Endothelial cell of umbilical vein (primary cell): ENCODE measurements at regions not wholly inside any gene's neighbourhood (a gene's known extent, or its start where the extent isn't known, plus 50 kb on each side); places are given as distances from the start of the nearest gene placed in this dataset.
"Not testable (repeated sequence)": the region's sequence is repeated elsewhere in the genome, so short reads cannot be mapped to it uniquely, and the experiment has no call there.

Experiments
- BruUV-seq: library from RNA; stranded (reverse); fragments of 400-500 nt; replicated peaks from 2 replicates; lab custom pipeline; 2021; lab: Mats Ljungman, UMichigan
- CTCF ChIA-PET: fragments of 300-600, 350-600 bp; sonication (Branson Sonifier 250); formaldehyde crosslinking; loops from one replicate; lab custom pipeline; 2021; ENCODE audit warnings: antibody characterized with exemption, inconsistent platforms; lab: Charles Lee
- POLR2A ChIA-PET: fragments of 300-600, 350-600 bp; sonication (Branson Sonifier 250); formaldehyde crosslinking; loops from one replicate; lab custom pipeline; 2021; ENCODE audit warnings: antibody characterized with exemption, inconsistent platforms; lab: Charles Lee
- DNase-seq: peaks from one replicate; pipeline ENCODE4 v3.0.0-alpha.2; 2011; ENCODE audit warnings: low read depth, low spot score
- FAIRE-seq: peaks from 2 replicates; lab custom pipeline; 2011; peaks lifted over from hg19 to GRCh38; lab: Jason Lieb, UNC
- H2AFZ ChIP-seq: 2 replicates; pipeline ENCODE4 v1.6.0; 2012; ENCODE audit warnings: low read depth, low read length, control low read depth, inconsistent platforms
- H3K27ac ChIP-seq: 2 replicates; pipeline ENCODE4 v1.5.1; 2011; ENCODE audit warnings: low read depth, mild to moderate bottlenecking, control low read depth, low read length, moderate library complexity; ENCODE audit not compliant: insufficient read depth
- H3K27me3 ChIP-seq, 2 experiments: 2 replicates each; pipeline versions ENCODE4 v1.6.0 to v1.6.1; 2011; ENCODE audit warnings: low read length in 2 of 2, mixed read lengths in 1 of 2; ENCODE audit not compliant: control insufficient read depth in 2 of 2, insufficient read depth in 2 of 2
- H3K36me3 ChIP-seq, 2 experiments: 2 replicates in 1 of 2; 3 replicates in 1 of 2; pipeline ENCODE4 v1.5.1; 2011; ENCODE audit warnings: low read length in 2 of 2, mild to moderate bottlenecking in 1 of 2, moderate library complexity in 1 of 2; ENCODE audit not compliant: control insufficient read depth in 2 of 2, insufficient read depth in 2 of 2; ENCODE audit errors: extremely low read depth in 1 of 2
- H3K4me1 ChIP-seq: 3 replicates; pipeline ENCODE4 v1.5.1; 2011; ENCODE audit warnings: mild to moderate bottlenecking, low read length; ENCODE audit not compliant: control insufficient read depth, insufficient read depth; ENCODE audit errors: extremely low read depth
- H3K4me2 ChIP-seq: 2 replicates; pipeline ENCODE4 v1.6.1; 2011; ENCODE audit warnings: low read length, control low read depth, mixed read lengths; ENCODE audit not compliant: insufficient read depth
- H3K4me3 ChIP-seq, 3 experiments: fragments of 200-600 bp in 1 of 3; sonication (generic), shearing (Covaris generic) in 1 of 3; replicated peaks in 1 of 3; 2 replicates each; pipeline ENCODE4 v1.5.1; 2011 to 2016; ENCODE audit warnings: control low read depth in 3 of 3, low read length in 3 of 3, mild to moderate bottlenecking in 2 of 3, inconsistent platforms in 1 of 3, low read depth in 1 of 3, moderate library complexity in 1 of 3; ENCODE audit not compliant: insufficient read depth in 1 of 3
- H3K79me2 ChIP-seq: 2 replicates; pipeline ENCODE4 v1.6.0; 2012; ENCODE audit warnings: low read length, inconsistent platforms; ENCODE audit not compliant: control insufficient read depth, insufficient read depth
- H3K9ac ChIP-seq: replicated peaks from 2 replicates; pipeline ENCODE3; 2011; ENCODE audit warnings: low read length, control low read depth; ENCODE audit not compliant: insufficient read depth; ENCODE audit errors: extremely low read depth
- H3K9me1 ChIP-seq: replicated peaks from 3 replicates; pipeline ENCODE4 v1.6.0; 2011; ENCODE audit warnings: mild to moderate bottlenecking, low read length; ENCODE audit not compliant: control insufficient read depth, insufficient read depth; ENCODE audit errors: extremely low read depth
- H3K9me3 ChIP-seq: replicated peaks from 2 replicates; pipeline ENCODE4 v1.5.1; 2012; ENCODE audit warnings: low read length, inconsistent platforms; ENCODE audit not compliant: control insufficient read depth, insufficient read depth
- H4K20me1 ChIP-seq: replicated peaks from 2 replicates; pipeline ENCODE3; 2011; ENCODE audit warnings: mild to moderate bottlenecking, low read length; ENCODE audit not compliant: control insufficient read depth, insufficient read depth; ENCODE audit errors: extremely low read depth
- EZH2 ChIP-seq: IDR thresholded peaks from 2 replicates; pipeline ENCODE4 v1.6.1; 2012; ENCODE audit warnings: borderline replicate concordance, low read depth, mild to moderate bottlenecking, moderate library complexity, low read length, inconsistent platforms; ENCODE audit not compliant: severe bottlenecking
- FOS ChIP-seq: IDR thresholded peaks from 2 replicates; pipeline ENCODE4 v1.6.1; 2011; ENCODE audit warnings: mild to moderate bottlenecking, low read length, moderate library complexity, borderline replicate concordance; ENCODE audit not compliant: insufficient read depth
- GATA2 ChIP-seq: IDR thresholded peaks from 2 replicates; pipeline ENCODE4 v1.7.0; 2011; ENCODE audit warnings: low read depth, mild to moderate bottlenecking, moderate library complexity, mixed read lengths, low read length; ENCODE audit not compliant: insufficient read length, insufficient read depth
- JUN ChIP-seq: IDR thresholded peaks from 2 replicates; pipeline ENCODE4 v1.6.1; 2011; ENCODE audit warnings: borderline replicate concordance, low read depth; ENCODE audit not compliant: insufficient read length, insufficient read depth
- MYC ChIP-seq: IDR thresholded peaks from one replicate; pipeline ENCODE4 v1.6.1; 2011; ENCODE audit warnings: mild to moderate bottlenecking, low read depth, low read length
- POLR2A ChIP-seq: IDR thresholded peaks from 2 replicates; pipeline ENCODE4 v1.6.1; 2012; ENCODE audit warnings: low read depth, mild to moderate bottlenecking, control low read depth, low read length
- POLR2AphosphoS5 ChIP-seq: IDR thresholded peaks from 2 replicates; pipeline ENCODE4 v1.6.1; 2012; ENCODE audit warnings: low read depth, mild to moderate bottlenecking, control low read depth, low read length, moderate library complexity; ENCODE audit not compliant: insufficient read depth
- dilution Hi-C: fragments of 300-500 bp; cut with MboI; formaldehyde crosslinking; loops from one replicate; pipeline ENCODE4 v1.15.0; 2019; ENCODE audit warnings: low sequenced_read_pairs; ENCODE audit not compliant: extremely low pct_ligation_motif_present
- intact Hi-C: fragments of 100-400 bp; cut with micrococcal nuclease; formaldehyde crosslinking; loops from one replicate; pipeline ENCODE4 v1.10.0; 2022
- TF ChIP-seq, protein P1 (sequence below): IDR thresholded peaks from 2 replicates; pipeline ENCODE4 v1.6.1; 2011; ENCODE audit not compliant: insufficient read depth, insufficient read length
- TF ChIP-seq, protein P2 (sequence below), 2 donors: IDR thresholded peaks; 1 replicate in 1 of 2; 2 replicates in 1 of 2; pipeline ENCODE4 v1.5.1; 2011; ENCODE audit warnings: low read length in 2 of 2, mild to moderate bottlenecking in 2 of 2, moderate library complexity in 2 of 2, control low read depth in 1 of 2, inconsistent platforms in 1 of 2, low read depth in 1 of 2; ENCODE audit not compliant: insufficient read depth in 1 of 2; ENCODE audit errors: extremely low read depth in 1 of 2

GRCh38 chrX:131424895-131425294 is 119.0 kb upstream of the OR13H1 start:
- dilution Hi-C loops, result no loop called here
- H3K4me3 ChIP-seq, result no peak overlapping the region
- no peak overlapping the region for H3K27ac ChIP-seq
- POLR2A ChIA-PET, result no interaction called here
- H3K36me3 ChIP-seq, result no peaks in the 10 kb centered on the region
- CTCF ChIA-PET, result no interaction called here
- H3K9ac ChIP-seq, result no peak overlapping the region
- no peak for DNase-seq
- no peaks in the 10 kb centered on the region for H3K4me1 ChIP-seq
- H3K27me3 ChIP-seq, result no peaks in the 10 kb centered on the region
- BruUV-seq, result no TSS peak
- no peaks in the 10 kb centered on the region for H4K20me1 ChIP-seq
- FAIRE-seq, result no peak
- no peaks in the 10 kb centered on the region for H3K79me2 ChIP-seq
- no peak overlapping the region for H2AFZ ChIP-seq
- intact Hi-C loops, result no loop called here
- TF ChIP-seq POLR2AphosphoS5, result no peak
- no peak for TF ChIP-seq EZH2
- no peak for TF ChIP-seq MYC
- no peak for TF ChIP-seq POLR2A
- TF ChIP-seq GATA2, result no peak
- no peak for TF ChIP-seq FOS
- TF ChIP-seq, protein P1, sequence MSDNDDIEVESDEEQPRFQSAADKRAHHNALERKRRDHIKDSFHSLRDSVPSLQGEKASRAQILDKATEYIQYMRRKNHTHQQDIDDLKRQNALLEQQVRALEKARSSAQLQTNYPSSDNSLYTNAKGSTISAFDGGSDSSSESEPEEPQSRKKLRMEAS, result no peak
- TF ChIP-seq JUN, result no peak
- TF ChIP-seq, protein P2, sequence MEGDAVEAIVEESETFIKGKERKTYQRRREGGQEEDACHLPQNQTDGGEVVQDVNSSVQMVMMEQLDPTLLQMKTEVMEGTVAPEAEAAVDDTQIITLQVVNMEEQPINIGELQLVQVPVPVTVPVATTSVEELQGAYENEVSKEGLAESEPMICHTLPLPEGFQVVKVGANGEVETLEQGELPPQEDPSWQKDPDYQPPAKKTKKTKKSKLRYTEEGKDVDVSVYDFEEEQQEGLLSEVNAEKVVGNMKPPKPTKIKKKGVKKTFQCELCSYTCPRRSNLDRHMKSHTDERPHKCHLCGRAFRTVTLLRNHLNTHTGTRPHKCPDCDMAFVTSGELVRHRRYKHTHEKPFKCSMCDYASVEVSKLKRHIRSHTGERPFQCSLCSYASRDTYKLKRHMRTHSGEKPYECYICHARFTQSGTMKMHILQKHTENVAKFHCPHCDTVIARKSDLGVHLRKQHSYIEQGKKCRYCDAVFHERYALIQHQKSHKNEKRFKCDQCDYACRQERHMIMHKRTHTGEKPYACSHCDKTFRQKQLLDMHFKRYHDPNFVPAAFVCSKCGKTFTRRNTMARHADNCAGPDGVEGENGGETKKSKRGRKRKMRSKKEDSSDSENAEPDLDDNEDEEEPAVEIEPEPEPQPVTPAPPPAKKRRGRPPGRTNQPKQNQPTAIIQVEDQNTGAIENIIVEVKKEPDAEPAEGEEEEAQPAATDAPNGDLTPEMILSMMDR (IDR thresholded peaks at IDR 0.05; ENCODE audit: extremely low read depth in 1 of 2, insufficient read depth in 1 of 2, low read depth in 1 of 2, low read length in 2 of 2), result no peak
- no peak overlapping the region for H3K4me2 ChIP-seq
- no peaks in the 10 kb centered on the region for H3K9me3 ChIP-seq
- no peaks in the 10 kb centered on the region for H3K9me1 ChIP-seq

- H3K27ac ChIP-seq, FAIRE-seq, H2AFZ ChIP-seq, H3K36me3 ChIP-seq, H3K4me1 ChIP-seq, BruUV-seq, H3K4me2 ChIP-seq, H3K27me3 ChIP-seq, POLR2A ChIA-PET, H4K20me1 ChIP-seq, H3K9ac ChIP-seq, H3K4me3 ChIP-seq, H3K79me2 ChIP-seq, H3K9me1 ChIP-seq, intact Hi-C loops, dilution Hi-C loops, H3K9me3 ChIP-seq, DNase-seq, CTCF ChIA-PET: not testable (repeated sequence)
Measured at GRCh38 chrX:131430465-131430864, 113.4 kb upstream of the OR13H1 start.
